ENCODE measurements at regions not wholly inside any gene's neighbourhood (a gene's known extent, or its start where the extent isn't known, plus 50 kb on each side); places are given as distances from the start of the nearest gene placed in this dataset.

- Histone ChIP-seq H3K4me3 (replicated peaks; ENCODE audit: insufficient read depth, low read length) (no peak overlapping the region), H3K27ac (replicated peaks) (no peak overlapping the region), H3K27me3 (ENCODE audit: insufficient read depth, poor library complexity, severe bottlenecking) (no peaks in the 10 kb centered on the region)
- no peak for TF ChIP-seq GABPA (IDR thresholded peaks at IDR 0.05; ENCODE audit: low read depth)
- TF ChIP-seq SPI1 (IDR thresholded peaks at IDR 0.05; ENCODE audit: borderline replicate concordance, low read depth): no peak
- no peak for TF ChIP-seq POLR2AphosphoS5 (IDR thresholded peaks at IDR 0.05; ENCODE audit: low read depth)
- DNase-seq (ENCODE audit: low read depth in 1 of 2, low spot score in 1 of 2): no peak
Measured at GRCh38 chrX:117843749-117844148, 272.9 kb downstream of the KLHL13 start.

- DNase-seq (ENCODE audit: low read depth in 1 of 2, low spot score in 1 of 2): no peak
- no peaks in the 10 kb centered on the region for H3K27me3 ChIP-seq (ENCODE audit: insufficient read depth, poor library complexity, severe bottlenecking)
- TF ChIP-seq SPI1 (IDR thresholded peaks at IDR 0.05; ENCODE audit: borderline replicate concordance, low read depth) (no peak), POLR2AphosphoS5 (IDR thresholded peaks at IDR 0.05; ENCODE audit: low read depth) (no peak), REST (IDR thresholded peaks at IDR 0.05; ENCODE audit: insufficient replicate concordance, low read depth) (no peak), GABPA (IDR thresholded peaks at IDR 0.05; ENCODE audit: low read depth) (no peak)
- TF ChIP-seq, protein P1, sequence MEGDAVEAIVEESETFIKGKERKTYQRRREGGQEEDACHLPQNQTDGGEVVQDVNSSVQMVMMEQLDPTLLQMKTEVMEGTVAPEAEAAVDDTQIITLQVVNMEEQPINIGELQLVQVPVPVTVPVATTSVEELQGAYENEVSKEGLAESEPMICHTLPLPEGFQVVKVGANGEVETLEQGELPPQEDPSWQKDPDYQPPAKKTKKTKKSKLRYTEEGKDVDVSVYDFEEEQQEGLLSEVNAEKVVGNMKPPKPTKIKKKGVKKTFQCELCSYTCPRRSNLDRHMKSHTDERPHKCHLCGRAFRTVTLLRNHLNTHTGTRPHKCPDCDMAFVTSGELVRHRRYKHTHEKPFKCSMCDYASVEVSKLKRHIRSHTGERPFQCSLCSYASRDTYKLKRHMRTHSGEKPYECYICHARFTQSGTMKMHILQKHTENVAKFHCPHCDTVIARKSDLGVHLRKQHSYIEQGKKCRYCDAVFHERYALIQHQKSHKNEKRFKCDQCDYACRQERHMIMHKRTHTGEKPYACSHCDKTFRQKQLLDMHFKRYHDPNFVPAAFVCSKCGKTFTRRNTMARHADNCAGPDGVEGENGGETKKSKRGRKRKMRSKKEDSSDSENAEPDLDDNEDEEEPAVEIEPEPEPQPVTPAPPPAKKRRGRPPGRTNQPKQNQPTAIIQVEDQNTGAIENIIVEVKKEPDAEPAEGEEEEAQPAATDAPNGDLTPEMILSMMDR (IDR thresholded peaks at IDR 0.05; ENCODE audit: insufficient read depth, low read length): no peak
- H3K4me3 ChIP-seq (replicated peaks; ENCODE audit: insufficient read depth, low read length): no peak overlapping the region
- H3K27ac ChIP-seq (replicated peaks): no peak overlapping the region
Measured at GRCh38 chrX:117840645-117841044, 276.0 kb downstream of the KLHL13 start.

- TF ChIP-seq SPI1 (IDR thresholded peaks at IDR 0.05; ENCODE audit: borderline replicate concordance, low read depth) (no peak), REST (IDR thresholded peaks at IDR 0.05; ENCODE audit: insufficient replicate concordance, low read depth) (no peak), POLR2AphosphoS5 (IDR thresholded peaks at IDR 0.05; ENCODE audit: low read depth) (no peak), GABPA (IDR thresholded peaks at IDR 0.05; ENCODE audit: low read depth) (no peak)
- TF ChIP-seq, protein P1 (IDR thresholded peaks at IDR 0.05; ENCODE audit: insufficient read depth, low read length): no peak
Measured at GRCh38 chrX:117839544-117839943, 277.1 kb downstream of the KLHL13 start.

DNA sequence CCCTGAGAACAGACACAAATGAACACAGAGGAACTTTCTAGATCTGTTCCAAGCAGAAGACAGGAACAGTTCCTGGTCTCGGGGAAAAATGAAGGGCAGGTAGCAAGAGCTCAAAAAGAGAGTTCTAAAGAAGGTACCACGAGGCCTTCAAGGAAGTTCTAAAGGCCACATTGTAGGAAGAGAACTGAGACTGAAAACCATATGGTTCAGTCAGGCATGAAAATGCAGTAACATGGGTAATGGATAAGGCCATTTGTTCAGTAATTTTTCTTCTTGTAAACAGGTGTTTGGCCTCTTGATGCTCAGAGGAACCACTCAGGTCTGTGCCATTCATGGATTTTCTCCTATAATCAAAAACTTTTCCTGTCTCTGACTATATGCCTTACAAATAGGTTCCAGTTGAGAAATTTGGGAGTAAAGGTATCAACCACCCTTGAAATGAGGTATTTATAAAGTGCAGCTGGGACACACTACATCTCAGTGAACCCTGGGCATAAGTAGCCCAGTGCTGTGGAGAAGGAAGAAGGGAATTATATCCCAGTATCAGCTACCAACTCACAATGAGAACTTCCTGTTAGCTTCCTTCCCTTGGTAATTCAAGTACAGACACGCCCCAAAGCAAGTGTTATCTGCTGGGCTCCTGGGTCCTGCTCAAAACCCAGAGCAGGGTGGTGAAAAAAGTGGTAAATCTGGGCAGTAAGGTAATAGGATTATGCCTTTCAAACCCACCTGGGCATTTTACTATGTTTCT, 277.9 kb downstream of the KLHL13 start:
- Histone ChIP-seq H3K4me3 (replicated peaks; ENCODE audit: insufficient read depth, low read length) (no peak overlapping the region), H3K27me3 (ENCODE audit: insufficient read depth, poor library complexity, severe bottlenecking) (no peaks in the 10 kb centered on the region), H3K27ac (replicated peaks) (no peak overlapping the region)
- TF ChIP-seq REST (IDR thresholded peaks at IDR 0.05; ENCODE audit: insufficient replicate concordance, low read depth) (no peak), POLR2AphosphoS5 (IDR thresholded peaks at IDR 0.05; ENCODE audit: low read depth) (no peak), GABPA (IDR thresholded peaks at IDR 0.05; ENCODE audit: low read depth) (no peak), SPI1 (IDR thresholded peaks at IDR 0.05; ENCODE audit: borderline replicate concordance, low read depth) (no peak)
- TF ChIP-seq, protein P1 (IDR thresholded peaks at IDR 0.05; ENCODE audit: insufficient read depth, low read length): no peak
- no peak for DNase-seq (ENCODE audit: low read depth in 1 of 2, low spot score in 1 of 2)

More at GRCh38 chrX:117839544-117839943, 277.1 kb downstream of the KLHL13 start:
- H3K4me3 ChIP-seq (replicated peaks; ENCODE audit: insufficient read depth, low read length): no peak overlapping the region
- no peak overlapping the region for H3K27ac ChIP-seq (replicated peaks)
- H3K27me3 ChIP-seq (ENCODE audit: insufficient read depth, poor library complexity, severe bottlenecking): no peaks in the 10 kb centered on the region
- no peak for DNase-seq (ENCODE audit: low read depth in 1 of 2, low spot score in 1 of 2)

Data from HL-60 (cell line).